GM13977 (cell line): ENCODE measurements at regions not wholly inside any gene's neighbourhood (a gene's known extent, or its start where the extent isn't known, plus 50 kb on each side); places are given as distances from the start of the nearest gene placed in this dataset.

Experiments used
- DNase-seq: peaks from one replicate; pipeline ENCODE4 v3.0.0; 2012; ENCODE audit warnings: low spot score
- in situ Hi-C: fragments of 300-500 bp; cut with MboI; formaldehyde crosslinking; loops from one replicate; pipeline ENCODE4 v1.12.0; 2022; ENCODE audit warnings: low sequenced_read_pairs, low pct_unique_long_range_greater_than_20kb, mixed read lengths, inconsistent platforms; ENCODE audit not compliant: unreplicated experiment
- TF ChIP-seq, protein P1 (sequence below): IDR thresholded peaks from 2 replicates; pipeline ENCODE4 v1.5.1; 2012; ENCODE audit warnings: mild to moderate bottlenecking, control low read depth; ENCODE audit not compliant: insufficient read depth; ENCODE audit errors: extremely low read depth, missing control alignments

DNA sequence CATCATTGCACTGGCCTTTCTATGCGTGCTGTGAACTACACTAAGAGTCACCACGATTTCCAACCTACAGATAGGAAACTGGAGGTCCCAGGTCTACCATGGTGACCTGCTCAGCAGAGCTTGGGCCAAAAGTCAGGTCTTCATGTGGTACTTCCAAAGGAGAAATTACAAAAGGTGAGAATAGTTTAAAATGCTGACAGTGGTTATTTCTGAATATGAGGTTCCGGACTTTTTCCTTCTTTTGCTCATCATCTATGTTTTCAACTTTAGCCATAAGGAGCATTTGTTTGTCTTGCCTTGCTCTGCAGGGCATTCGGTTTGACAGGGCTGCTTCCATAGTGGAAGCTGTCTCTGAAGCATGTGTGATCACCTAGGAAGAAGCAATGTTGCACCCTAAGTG, 282.1 kb upstream of the IRX1 start:
- TF ChIP-seq, protein P1, sequence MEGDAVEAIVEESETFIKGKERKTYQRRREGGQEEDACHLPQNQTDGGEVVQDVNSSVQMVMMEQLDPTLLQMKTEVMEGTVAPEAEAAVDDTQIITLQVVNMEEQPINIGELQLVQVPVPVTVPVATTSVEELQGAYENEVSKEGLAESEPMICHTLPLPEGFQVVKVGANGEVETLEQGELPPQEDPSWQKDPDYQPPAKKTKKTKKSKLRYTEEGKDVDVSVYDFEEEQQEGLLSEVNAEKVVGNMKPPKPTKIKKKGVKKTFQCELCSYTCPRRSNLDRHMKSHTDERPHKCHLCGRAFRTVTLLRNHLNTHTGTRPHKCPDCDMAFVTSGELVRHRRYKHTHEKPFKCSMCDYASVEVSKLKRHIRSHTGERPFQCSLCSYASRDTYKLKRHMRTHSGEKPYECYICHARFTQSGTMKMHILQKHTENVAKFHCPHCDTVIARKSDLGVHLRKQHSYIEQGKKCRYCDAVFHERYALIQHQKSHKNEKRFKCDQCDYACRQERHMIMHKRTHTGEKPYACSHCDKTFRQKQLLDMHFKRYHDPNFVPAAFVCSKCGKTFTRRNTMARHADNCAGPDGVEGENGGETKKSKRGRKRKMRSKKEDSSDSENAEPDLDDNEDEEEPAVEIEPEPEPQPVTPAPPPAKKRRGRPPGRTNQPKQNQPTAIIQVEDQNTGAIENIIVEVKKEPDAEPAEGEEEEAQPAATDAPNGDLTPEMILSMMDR = no peak
- in situ Hi-C loops = no loop called here
- DNase-seq = no peak

DNA sequence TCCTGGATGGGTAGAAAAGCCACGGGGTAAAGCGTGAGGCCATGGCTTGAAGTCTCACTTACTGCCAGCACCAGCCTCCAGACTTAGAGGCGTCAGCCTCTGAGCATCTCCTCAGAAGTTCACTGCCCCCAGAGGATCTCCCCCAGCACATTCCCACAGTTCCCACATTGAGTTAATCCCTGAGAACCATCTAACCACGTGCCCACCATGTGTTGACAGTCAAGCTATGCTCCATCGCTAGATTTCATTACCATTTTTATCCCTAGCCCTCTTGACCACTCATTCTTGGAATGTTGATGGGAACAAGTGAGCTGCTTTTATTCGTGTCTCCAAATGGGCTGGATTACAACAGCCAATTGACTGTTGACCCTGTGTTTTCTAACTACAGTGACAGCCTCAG, 283.3 kb upstream of the IRX1 start:
- TF ChIP-seq, protein P1 = no peak
- no peak for DNase-seq
- in situ Hi-C loops = no loop called here

- TF ChIP-seq, protein P1 = no peak
- DNase-seq = no peak
- in situ Hi-C loops = no loop called here
These were observed 284.2 kb upstream of the IRX1 start for GRCh38 chr5:3311433-3311832.

- no peak for DNase-seq
- in situ Hi-C loops = no loop called here
- TF ChIP-seq, protein P1 = no peak
These were observed 284.9 kb upstream of the IRX1 start for GRCh38 chr5:3310541-3311261.

DNA sequence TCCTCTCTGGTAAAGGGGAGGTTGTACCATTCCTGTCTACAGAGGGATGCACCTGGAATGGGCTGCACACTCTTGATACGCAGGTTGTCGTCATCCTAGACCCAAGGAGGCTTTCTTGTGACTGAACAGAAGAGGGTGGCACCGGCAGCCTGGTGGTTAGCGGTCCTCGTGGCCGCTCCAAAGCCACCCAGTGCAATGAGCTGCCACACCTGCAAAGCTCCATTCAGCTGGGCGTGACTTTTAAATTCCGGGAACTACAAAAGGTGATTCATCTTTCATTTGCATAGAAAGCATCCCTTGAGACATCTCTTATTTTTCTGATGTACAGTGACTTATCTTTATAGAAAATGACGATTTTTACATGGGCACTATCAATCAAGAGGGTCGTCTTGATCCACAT, 286.1 kb upstream of the IRX1 start:
- in situ Hi-C loops = no loop called here

GRCh38 chr5:3307982-3308621, 287.5 kb upstream of the IRX1 start:
- in situ Hi-C loops = no loop called here
- DNase-seq = no peak
- TF ChIP-seq, protein P1 = no peak

More for the DNA sequence above, 286.1 kb upstream of the IRX1 start:
- TF ChIP-seq, protein P1 = no peak
- DNase-seq = no peak

DNA sequence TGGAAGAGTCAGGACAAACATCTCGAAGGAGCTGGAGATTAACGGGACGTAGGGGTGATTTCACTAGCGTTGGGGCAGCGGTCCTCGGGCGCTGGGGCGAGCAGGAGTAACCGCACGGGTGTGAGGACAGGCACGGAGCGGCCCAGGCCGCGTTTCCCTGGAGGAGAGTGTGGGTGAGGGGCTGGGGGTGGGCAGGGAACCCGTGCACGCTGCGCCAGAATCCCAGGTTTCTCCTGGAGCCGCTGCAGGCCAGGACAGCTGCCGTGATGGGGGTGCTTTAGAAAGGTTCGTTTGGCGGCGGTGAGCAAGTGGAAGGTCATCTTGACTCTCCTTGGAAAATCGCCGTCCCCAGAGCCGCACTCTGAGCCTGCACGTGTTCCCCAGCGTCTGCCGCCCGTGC, 290.2 kb upstream of the IRX1 start:
- no peak for DNase-seq
- in situ Hi-C loops = no loop called here
- TF ChIP-seq, protein P1 = no peak
